ENCODE measurements at regions not wholly inside any gene's neighbourhood (a gene's known extent, or its start where the extent isn't known, plus 50 kb on each side); places are given as distances from the start of the nearest gene placed in this dataset.
"Not testable (repeated sequence)": the region's sequence is repeated elsewhere in the genome, so short reads cannot be mapped to it uniquely, and the experiment has no call there.

DNA sequence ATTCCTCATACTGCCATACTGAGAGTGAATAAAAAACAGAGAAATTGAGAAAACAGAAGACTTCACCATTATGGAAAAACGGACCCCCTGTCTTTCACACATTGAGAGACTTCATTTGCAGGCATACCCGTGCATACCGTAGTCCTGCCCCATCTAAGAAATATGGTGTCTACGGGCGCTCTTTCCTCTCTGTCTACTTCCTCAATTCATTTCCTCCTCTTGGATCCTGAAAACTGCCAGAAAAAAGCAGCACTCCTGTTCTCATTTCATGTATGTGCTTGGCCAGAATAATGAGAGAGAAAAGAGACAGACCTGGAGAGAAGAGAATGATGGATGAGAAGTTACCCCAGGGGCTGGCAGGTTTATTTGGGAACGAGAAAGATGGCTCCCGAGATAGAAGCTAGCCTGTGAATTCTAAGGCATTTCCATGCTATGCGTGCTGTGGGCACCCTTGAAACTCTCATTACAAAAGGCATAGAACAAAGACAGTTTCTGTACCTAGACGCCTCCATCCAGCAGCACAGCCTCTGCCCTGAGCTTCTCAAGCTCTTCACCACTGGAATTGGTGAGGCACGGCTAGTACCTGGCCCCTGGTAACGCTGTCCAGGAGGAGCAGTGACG lies 62.5 kb upstream of the EPHB3 start:
- DNase-seq (ENCODE audit: extremely low spot score in 2 of 2) = no peak
- Histone ChIP-seq H3K4me1 (peaks cover 8% of the 10 kb centered on the region), H3K9me3 (no peaks in the 10 kb centered on the region), H3K4me3 (no peak overlapping the region), H3K27me3 (no peaks in the 10 kb centered on the region), H3K27ac (no peak overlapping the region), H3K36me3 (no peaks in the 10 kb centered on the region)
- no peak for TF ChIP-seq POLR2A (IDR thresholded peaks at IDR 0.05)
- no peak for TF ChIP-seq POLR2AphosphoS5 (IDR thresholded peaks at IDR 0.05; ENCODE audit: insufficient read depth in 1 of 2, low read depth in 1 of 2)
- TF ChIP-seq CTCF (IDR thresholded peaks at IDR 0.05) = no peak
- intact Hi-C loops (cut with DNase I) = no loop called here

GRCh38 chr3:184500344-184500923 lies 61.2 kb upstream of the EPHB3 start:
- no peaks in the 10 kb centered on the region for H3K9me3 ChIP-seq
- TF ChIP-seq CTCF (IDR thresholded peaks at IDR 0.05) (no peak), POLR2A (IDR thresholded peaks at IDR 0.05) (no peak), POLR2AphosphoS5 (IDR thresholded peaks at IDR 0.05; ENCODE audit: insufficient read depth in 1 of 2, low read depth in 1 of 2) (no peak)
- no peaks in the 10 kb centered on the region for H3K36me3 ChIP-seq
- H3K4me1 ChIP-seq = peaks cover 8% of the 10 kb centered on the region
- DNase-seq (ENCODE audit: extremely low spot score in 2 of 2) = no peak
- no peaks in the 10 kb centered on the region for H3K27me3 ChIP-seq
- no peak overlapping the region for H3K27ac ChIP-seq
- intact Hi-C loops (cut with DNase I) = no loop called here
- no peak overlapping the region for H3K4me3 ChIP-seq

GRCh38 chr3:184502123-184502667 lies 59.4 kb upstream of the EPHB3 start:
- Histone ChIP-seq H3K27me3 (no peaks in the 10 kb centered on the region), H3K4me3 (no peak overlapping the region)

DNA sequence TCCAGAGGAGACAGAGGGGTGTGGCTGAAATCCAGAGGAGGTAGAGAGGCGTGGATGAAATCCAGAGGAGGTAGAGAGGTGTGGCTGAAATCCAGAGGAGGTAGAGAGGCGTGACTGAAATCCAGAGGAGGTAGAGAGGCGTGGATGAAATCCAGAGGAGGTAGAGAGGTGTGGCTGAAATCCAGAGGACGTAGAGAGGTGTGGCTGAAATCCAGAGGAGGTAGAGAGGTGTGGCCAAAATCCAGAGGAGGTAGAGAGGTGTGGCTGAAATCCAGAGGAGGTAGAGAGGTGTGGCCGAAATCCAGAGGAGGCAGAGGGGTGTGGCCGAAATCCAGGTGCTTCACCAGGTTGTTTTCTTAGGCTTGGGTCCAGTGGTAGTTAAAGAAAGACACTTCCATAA lies 58.7 kb upstream of the EPHB3 start:
- H3K36me3 ChIP-seq; DNase-seq (ENCODE audit: extremely low spot score in 2 of 2); H3K9me3 ChIP-seq; H3K27me3 ChIP-seq; H3K4me3 ChIP-seq; H3K4me1 ChIP-seq; H3K27ac ChIP-seq; intact Hi-C loops (cut with DNase I): not testable (repeated sequence)

More at GRCh38 chr3:184502123-184502667, 59.4 kb upstream of the EPHB3 start:
- H3K9me3 ChIP-seq = no peaks in the 10 kb centered on the region
- no peak overlapping the region for H3K27ac ChIP-seq
- H3K4me1 ChIP-seq = peaks cover 8% of the 10 kb centered on the region
- no peak for DNase-seq (ENCODE audit: extremely low spot score in 2 of 2)
- H3K36me3 ChIP-seq = no peaks in the 10 kb centered on the region
- TF ChIP-seq CTCF (IDR thresholded peaks at IDR 0.05) (no peak), POLR2AphosphoS5 (IDR thresholded peaks at IDR 0.05; ENCODE audit: insufficient read depth in 1 of 2, low read depth in 1 of 2) (no peak), POLR2A (IDR thresholded peaks at IDR 0.05) (no peak)
- intact Hi-C loops (cut with DNase I) = no loop called here

DNA sequence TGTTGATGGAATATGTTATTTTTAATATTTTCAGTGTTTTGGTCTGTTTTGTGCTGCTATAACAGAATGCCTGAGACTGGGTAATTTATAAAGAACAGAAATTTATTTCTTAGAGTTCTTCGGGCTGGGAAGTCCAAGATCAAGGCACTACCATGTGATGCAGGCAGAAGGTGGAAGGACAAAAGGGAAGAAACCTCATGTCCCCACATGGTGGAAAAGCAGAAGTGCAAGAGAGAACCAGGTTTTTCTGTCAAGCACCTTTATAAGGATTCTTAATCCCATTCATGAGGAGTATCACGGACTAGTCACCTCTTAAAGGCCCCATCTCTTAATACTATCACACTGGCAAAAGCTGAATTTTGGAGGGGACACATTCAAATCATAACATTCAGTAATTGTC lies 57.9 kb upstream of the EPHB3 start:
- Histone ChIP-seq H3K27ac (no peak overlapping the region), H3K4me1 (peaks cover 8% of the 10 kb centered on the region), H3K27me3 (no peaks in the 10 kb centered on the region), H3K36me3 (no peaks in the 10 kb centered on the region), H3K4me3 (no peak overlapping the region), H3K9me3 (no peaks in the 10 kb centered on the region)
- DNase-seq (ENCODE audit: extremely low spot score in 2 of 2) = no peak
- intact Hi-C loops (cut with DNase I) = no loop called here
- TF ChIP-seq CTCF (IDR thresholded peaks at IDR 0.05) (no peak), POLR2A (IDR thresholded peaks at IDR 0.05) (no peak), POLR2AphosphoS5 (IDR thresholded peaks at IDR 0.05; ENCODE audit: insufficient read depth in 1 of 2, low read depth in 1 of 2) (no peak)

Measured in vagina (tissue), 2 donors.